Left forelimb (tissue), 1 donor: ENCODE measurements at regions not wholly inside any gene's neighbourhood (a gene's known extent, or its start where the extent isn't known, plus 50 kb on each side); places are given as distances from the start of the nearest gene placed in this dataset.
"Not testable (repeated sequence)": the region's sequence is repeated elsewhere in the genome, so short reads cannot be mapped to it uniquely, and the experiment has no call there.

Source experiments
- DNase-seq: peaks from one replicate; pipeline ENCODE4 v3.0.0-alpha.2; 2018; ENCODE audit warnings: low spot score

- DNase-seq, result no peak
Observed at GRCh38 chr14:53857625-53858344, 98.8 kb downstream of the BMP4 start.

- no peak for DNase-seq
Observed at GRCh38 chr14:53855574-53855973, 101.1 kb downstream of the BMP4 start.

- no peak for DNase-seq
Observed at GRCh38 chr14:53855127-53855526, 101.5 kb downstream of the BMP4 start.

GRCh38 chr14:53851394-53852090, 105.1 kb downstream of the BMP4 start:
- DNase-seq, result no peak

GRCh38 chr14:53850714-53851296, 105.8 kb downstream of the BMP4 start:
- DNase-seq, result no peak

GRCh38 chr14:53849549-53849948, 107.1 kb downstream of the BMP4 start:
- DNase-seq, result no peak

- DNase-seq, result no peak
Observed at GRCh38 chr14:53848854-53849253, 107.8 kb downstream of the BMP4 start.

- no peak for DNase-seq
Observed at GRCh38 chr14:53847881-53848280, 108.7 kb downstream of the BMP4 start.

GRCh38 chr14:53847057-53847456, 109.6 kb downstream of the BMP4 start:
- no peak for DNase-seq

- DNase-seq, result no peak
Observed at GRCh38 chr14:53845813-53846693, 110.6 kb downstream of the BMP4 start.

- no peak for DNase-seq
Observed at GRCh38 chr14:53842938-53843337, 113.7 kb downstream of the BMP4 start.

- DNase-seq, result no peak
Observed at GRCh38 chr14:53841109-53842099, 115.2 kb downstream of the BMP4 start.

- no peak for DNase-seq
Observed at GRCh38 chr14:53840444-53840843, 116.2 kb downstream of the BMP4 start.

GRCh38 chr14:53838374-53838773, 118.3 kb downstream of the BMP4 start:
- no peak for DNase-seq

GRCh38 chr14:53837656-53838055, 119.0 kb downstream of the BMP4 start:
- not testable (repeated sequence) for DNase-seq

GRCh38 chr14:53836551-53836950, 120.1 kb downstream of the BMP4 start:
- no peak for DNase-seq

- DNase-seq, result no peak
Observed at GRCh38 chr14:53828820-53829219, 127.8 kb downstream of the BMP4 start.

- DNase-seq, result no peak
Observed at GRCh38 chr14:53824061-53824460, 132.6 kb downstream of the BMP4 start.

- DNase-seq, result no peak
Observed at GRCh38 chr14:53814392-53814791, 142.2 kb downstream of the BMP4 start.

GRCh38 chr14:53810221-53810620, 146.4 kb downstream of the BMP4 start:
- DNase-seq, result no peak

GRCh38 chr14:53808042-53808441, 148.6 kb downstream of the BMP4 start:
- DNase-seq, result no peak
